Activated CD8-positive, alpha-beta memory T cell treated with anti-CD3 and anti-CD28 coated beads, Interleukin-2, amount 10 ng/mL, durations not matched to agents 7 days and 5 days (primary cell): ENCODE measurements at regions not wholly inside any gene's neighbourhood (a gene's known extent, or its start where the extent isn't known, plus 50 kb on each side); places are given as distances from the start of the nearest gene placed in this dataset.

ENCODE experiments used
- ATAC-seq: fragments of 150-1000 bp; cut with Tn5 transposase; one replicate; pipeline ENCODE4 v1.10.0; 2021; ENCODE audit warnings: moderate library complexity
- CTCF ChIA-PET: fragments of 350-600 bp; sonication (Branson Sonifier 250); formaldehyde crosslinking; loops from one replicate; lab custom pipeline; 2021; ENCODE audit warnings: antibody characterized with exemption; lab: Charles Lee
- DNase-seq: peaks from one replicate; pipeline ENCODE4 v3.0.0-alpha.2; 2020
- H3K27ac Mint-ChIP-seq: one replicate; pipeline ENCODE4 v1.8.0; 2021; ENCODE audit warnings: mild to moderate bottlenecking, mixed read lengths
- H3K27me3 Mint-ChIP-seq: one replicate; pipeline ENCODE4 v1.8.0; 2021; ENCODE audit warnings: mixed read lengths
- H3K36me3 Mint-ChIP-seq: one replicate; pipeline ENCODE4 v1.8.0; 2021; ENCODE audit warnings: mild to moderate bottlenecking, mixed read lengths
- H3K4me1 Mint-ChIP-seq: one replicate; pipeline ENCODE4 v1.8.0; 2021; ENCODE audit warnings: mixed read lengths
- H3K4me3 Mint-ChIP-seq: one replicate; pipeline ENCODE4 v1.8.0; 2021; ENCODE audit warnings: mild to moderate bottlenecking, moderate library complexity, mixed read lengths
- H3K9me3 Mint-ChIP-seq: one replicate; pipeline ENCODE4 v1.8.0; 2022; ENCODE audit warnings: low read depth, mixed read lengths

DNA sequence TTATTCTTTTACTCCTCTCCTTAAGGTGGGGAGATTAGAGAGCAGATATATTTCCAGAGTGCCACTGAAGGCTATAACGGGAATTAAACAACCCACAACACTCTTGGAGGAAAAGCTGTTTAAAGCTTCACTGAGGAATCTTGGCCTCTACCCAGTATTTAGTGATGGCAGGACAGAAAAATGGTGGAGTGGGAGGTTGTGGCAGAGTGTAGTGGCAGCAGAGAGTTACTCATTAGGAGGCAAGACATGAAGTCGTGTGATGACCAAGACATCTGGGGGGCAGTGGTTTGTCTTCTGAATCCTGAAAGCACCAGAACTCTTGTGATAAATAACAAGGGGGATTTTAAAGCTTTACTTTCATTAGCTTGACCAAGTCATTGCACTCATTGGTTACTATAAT is 563.5 kb upstream of the SLITRK5 start:
- H3K9me3 Mint-ChIP-seq: peaks cover 3% of the 10 kb centered on the region
- no peak overlapping the region for H3K4me3 Mint-ChIP-seq
- no peak for ATAC-seq
- no peaks in the 10 kb centered on the region for H3K4me1 Mint-ChIP-seq
- H3K27me3 Mint-ChIP-seq: no peaks in the 10 kb centered on the region
- no peak for DNase-seq
- CTCF ChIA-PET: no interaction called here
- H3K36me3 Mint-ChIP-seq: no peaks in the 10 kb centered on the region
- H3K27ac Mint-ChIP-seq: no peak overlapping the region

DNA sequence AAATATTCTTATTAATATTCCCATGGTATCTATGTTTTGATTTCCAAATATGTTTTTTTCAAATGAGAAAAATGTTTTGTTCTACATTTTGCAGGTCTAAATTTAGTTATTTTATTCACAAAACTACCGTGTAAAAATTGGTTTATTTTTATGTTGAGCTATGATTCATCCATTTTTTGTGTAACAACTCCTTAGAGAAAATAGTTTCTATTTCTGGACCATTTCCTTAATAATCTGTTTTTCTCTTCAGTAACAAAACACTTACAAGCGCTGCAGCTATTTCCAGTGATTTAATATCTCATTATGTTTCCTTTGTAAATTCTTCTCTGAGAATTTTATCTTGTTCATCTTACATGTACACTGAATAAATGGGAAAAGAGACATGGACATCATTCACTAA is 550.7 kb upstream of the SLITRK5 start:
- Mint-ChIP-seq H3K27me3 (no peaks in the 10 kb centered on the region), H3K27ac (no peak overlapping the region), H3K4me1 (no peaks in the 10 kb centered on the region), H3K9me3 (peaks cover 4% of the 10 kb centered on the region), H3K4me3 (no peak overlapping the region), H3K36me3 (no peaks in the 10 kb centered on the region)
- DNase-seq: no peak
- ATAC-seq: no peak
- CTCF ChIA-PET: no interaction called here

DNA sequence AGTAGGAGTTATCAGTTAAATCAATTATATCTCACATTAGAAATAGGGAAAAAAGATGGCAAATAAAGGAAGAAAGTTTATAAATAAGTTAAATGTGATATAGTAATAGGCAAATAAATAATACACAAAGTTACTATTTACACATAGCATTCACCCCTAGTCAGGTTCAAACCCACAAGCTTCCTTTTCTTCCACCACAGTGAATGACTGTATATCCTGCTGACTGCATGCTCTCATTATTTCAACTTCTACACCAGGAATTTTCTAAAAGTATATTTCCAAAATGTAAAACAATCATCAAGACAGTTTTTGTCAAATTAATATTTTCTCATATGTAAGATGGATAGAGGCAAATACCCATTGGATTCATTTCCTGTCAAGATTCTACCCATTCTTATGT is 548.6 kb upstream of the SLITRK5 start:
- H3K36me3 Mint-ChIP-seq: no peaks in the 10 kb centered on the region
- ATAC-seq: no peak
- DNase-seq: no peak
- peaks cover 6% of the 10 kb centered on the region for H3K9me3 Mint-ChIP-seq
- H3K4me1 Mint-ChIP-seq: no peaks in the 10 kb centered on the region
- CTCF ChIA-PET: no interaction called here
- H3K4me3 Mint-ChIP-seq: no peak overlapping the region
- H3K27me3 Mint-ChIP-seq: no peaks in the 10 kb centered on the region
- H3K27ac Mint-ChIP-seq: no peak overlapping the region

DNA sequence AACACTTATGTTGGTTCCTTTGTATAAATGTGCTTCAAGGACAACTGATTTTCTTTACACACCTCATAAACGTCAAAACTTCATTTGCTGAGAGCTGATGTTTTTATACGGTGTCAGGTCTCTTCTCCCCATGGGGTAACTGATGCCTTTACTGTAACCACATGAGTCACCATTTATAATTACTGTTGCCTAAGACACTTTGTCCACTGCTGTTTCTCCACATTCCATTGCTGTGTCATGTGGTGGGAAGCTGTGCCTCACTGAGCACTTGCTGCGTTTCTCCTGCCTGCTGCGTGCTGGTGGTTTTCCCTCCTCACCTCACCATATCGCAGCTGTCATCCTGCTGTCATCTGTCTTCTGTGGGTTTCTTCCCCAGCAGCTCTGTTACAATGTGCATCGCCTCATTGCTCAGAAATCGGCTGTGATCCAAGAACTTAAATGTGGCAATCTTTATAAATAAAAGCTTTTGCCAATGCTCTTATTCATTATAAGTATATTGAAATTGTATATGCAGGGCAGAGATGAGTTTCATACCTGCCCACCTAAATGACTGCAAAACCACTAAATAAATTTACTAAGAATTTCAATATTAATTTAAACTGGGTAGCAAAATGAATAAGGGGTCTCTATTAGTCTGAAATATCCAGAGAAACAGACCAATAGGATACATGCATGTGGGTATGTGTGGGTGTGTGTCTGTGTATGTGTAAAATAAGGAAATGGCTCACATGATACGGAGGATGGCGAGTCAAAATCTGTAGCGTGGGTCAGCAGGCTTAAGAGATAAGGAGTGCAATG is 547.0 kb upstream of the SLITRK5 start:
- Mint-ChIP-seq H3K4me1 (no peaks in the 10 kb centered on the region), H3K27ac (no peak overlapping the region), H3K36me3 (no peaks in the 10 kb centered on the region), H3K27me3 (no peaks in the 10 kb centered on the region), H3K9me3 (peaks cover 3% of the 10 kb centered on the region), H3K4me3 (no peak overlapping the region)
- DNase-seq (no peak), ATAC-seq (no peak)
- CTCF ChIA-PET: no interaction called here

DNA sequence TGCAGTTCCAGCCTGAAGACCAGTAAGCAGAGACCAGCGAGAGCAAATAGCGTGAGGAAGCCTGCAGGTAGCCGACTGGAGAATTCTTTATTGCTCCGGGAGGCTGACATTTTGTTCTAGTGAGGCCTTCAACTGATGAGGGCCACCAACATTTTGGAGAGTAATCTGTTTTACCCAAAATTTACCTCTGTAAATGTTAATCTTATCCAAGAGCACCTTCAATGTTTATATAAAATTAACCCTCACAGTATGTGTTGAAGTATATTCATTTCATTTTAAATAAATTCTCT is 546.4 kb upstream of the SLITRK5 start:
- no peak for DNase-seq
- CTCF ChIA-PET: no interaction called here
- Mint-ChIP-seq H3K27ac (no peak overlapping the region), H3K4me1 (no peaks in the 10 kb centered on the region), H3K4me3 (no peak overlapping the region), H3K27me3 (no peaks in the 10 kb centered on the region), H3K9me3 (peaks cover 6% of the 10 kb centered on the region), H3K36me3 (no peaks in the 10 kb centered on the region)
- no peak for ATAC-seq

DNA sequence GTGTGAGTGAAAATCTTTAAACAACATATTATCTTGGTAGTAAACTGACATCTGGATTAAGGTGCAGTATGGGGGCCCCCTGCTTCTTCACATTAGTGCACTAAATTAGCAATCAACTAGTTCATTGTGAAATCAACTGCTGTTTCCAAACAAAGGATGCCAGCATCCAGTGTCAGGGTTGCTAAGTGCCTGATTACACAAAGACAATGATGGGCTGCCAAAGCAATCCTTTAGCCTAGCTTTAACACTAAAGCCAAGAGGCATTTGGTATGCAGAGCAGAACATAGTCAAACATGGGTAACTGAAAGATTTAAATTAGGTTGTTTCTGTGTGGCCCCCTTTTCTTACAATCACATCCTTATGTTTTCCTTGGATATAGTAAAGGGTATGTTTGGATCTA is 543.1 kb upstream of the SLITRK5 start:
- H3K4me1 Mint-ChIP-seq: no peaks in the 10 kb centered on the region
- H3K36me3 Mint-ChIP-seq: no peaks in the 10 kb centered on the region
- peaks cover 7% of the 10 kb centered on the region for H3K9me3 Mint-ChIP-seq
- no peak overlapping the region for H3K27ac Mint-ChIP-seq
- no peaks in the 10 kb centered on the region for H3K27me3 Mint-ChIP-seq
- DNase-seq: no peak
- CTCF ChIA-PET: no interaction called here
- H3K4me3 Mint-ChIP-seq: no peak overlapping the region
- ATAC-seq: no peak

DNA sequence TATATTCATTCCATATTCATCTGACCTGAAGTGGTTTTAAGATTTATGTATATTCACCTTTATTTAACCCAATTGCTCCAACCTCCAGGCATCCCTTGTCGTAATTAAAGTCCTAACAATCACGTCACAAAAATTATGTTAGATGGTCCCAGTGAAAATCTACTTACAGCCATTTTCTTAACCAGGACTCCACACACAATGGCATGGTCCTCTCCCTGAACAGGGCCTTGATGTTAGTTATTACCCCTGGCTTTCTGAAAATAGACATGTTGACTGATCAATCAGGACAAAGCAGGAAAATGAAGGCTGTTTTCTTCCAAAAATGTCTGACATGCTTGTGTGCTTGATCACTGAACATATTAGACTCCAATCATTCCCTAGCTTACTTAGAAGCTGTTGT is 542.7 kb upstream of the SLITRK5 start:
- no peak overlapping the region for H3K27ac Mint-ChIP-seq
- peaks cover 7% of the 10 kb centered on the region for H3K9me3 Mint-ChIP-seq

DNA sequence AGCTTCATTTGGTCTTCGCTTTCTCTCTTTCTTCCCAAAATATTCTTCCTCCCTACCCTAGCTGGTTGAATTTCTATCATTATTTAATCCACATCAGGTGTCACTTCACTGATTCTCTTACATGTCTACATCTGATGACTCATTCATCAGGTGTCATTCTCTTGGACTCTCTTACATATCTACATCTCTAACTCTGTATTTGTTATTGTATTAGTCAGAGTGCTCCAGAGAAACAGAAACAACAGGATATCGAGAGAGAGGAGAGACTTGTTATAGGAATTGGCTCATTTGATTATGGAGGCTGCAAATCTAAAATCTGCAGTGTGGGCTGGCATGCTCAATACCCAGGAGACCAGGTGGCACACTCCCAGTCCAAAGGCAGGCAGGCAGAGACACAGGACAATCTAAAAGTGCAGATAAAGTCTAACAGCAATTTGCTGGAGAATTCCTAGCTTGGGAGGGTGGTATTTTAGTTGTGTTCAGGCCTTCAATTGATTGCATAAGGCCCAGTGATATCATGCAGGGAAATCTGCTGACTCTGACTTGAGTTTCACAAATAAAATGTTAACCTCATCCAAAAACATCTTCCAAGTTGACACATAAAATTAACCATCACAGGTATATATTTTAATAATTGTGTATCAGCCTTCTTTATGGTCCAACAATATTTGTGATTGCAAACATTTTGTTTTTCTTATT is 541.4 kb upstream of the SLITRK5 start:
- Mint-ChIP-seq H3K9me3 (peaks cover 5% of the 10 kb centered on the region), H3K27ac (no peak overlapping the region), H3K27me3 (no peaks in the 10 kb centered on the region), H3K4me3 (no peak overlapping the region), H3K36me3 (no peaks in the 10 kb centered on the region), H3K4me1 (no peaks in the 10 kb centered on the region)
- DNase-seq (no peak), ATAC-seq (no peak)
- CTCF ChIA-PET: no interaction called here

More for the DNA sequence above, 542.7 kb upstream of the SLITRK5 start:
- no peaks in the 10 kb centered on the region for H3K36me3 Mint-ChIP-seq
- CTCF ChIA-PET: no interaction called here
- H3K27me3 Mint-ChIP-seq: no peaks in the 10 kb centered on the region
- no peak for ATAC-seq
- no peak for DNase-seq
- H3K4me3 Mint-ChIP-seq: no peak overlapping the region
- H3K4me1 Mint-ChIP-seq: no peaks in the 10 kb centered on the region

DNA sequence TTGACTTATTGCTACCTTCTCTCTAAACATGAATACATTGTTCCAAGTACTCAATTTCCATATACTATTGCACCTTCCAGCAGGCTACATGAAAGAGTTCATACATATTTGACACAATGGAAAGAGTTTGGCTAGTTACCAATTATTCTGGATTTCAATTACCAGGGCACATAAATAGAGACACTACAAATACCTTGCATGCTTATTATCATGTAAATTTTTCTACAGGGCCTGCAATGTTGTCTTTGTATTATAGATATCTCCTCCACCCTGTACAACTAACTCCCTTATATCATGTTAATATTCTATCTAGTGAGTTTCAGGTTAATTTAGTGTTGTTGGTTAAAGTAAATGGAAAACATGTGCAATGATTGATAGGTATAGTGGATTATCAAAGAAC is 540.7 kb upstream of the SLITRK5 start:
- no peak for ATAC-seq
- no peak overlapping the region for H3K4me3 Mint-ChIP-seq
- peaks cover 5% of the 10 kb centered on the region for H3K9me3 Mint-ChIP-seq
- CTCF ChIA-PET: no interaction called here
- H3K36me3 Mint-ChIP-seq: no peaks in the 10 kb centered on the region
- H3K4me1 Mint-ChIP-seq: no peaks in the 10 kb centered on the region
- no peak overlapping the region for H3K27ac Mint-ChIP-seq
- no peak for DNase-seq
- no peaks in the 10 kb centered on the region for H3K27me3 Mint-ChIP-seq

DNA sequence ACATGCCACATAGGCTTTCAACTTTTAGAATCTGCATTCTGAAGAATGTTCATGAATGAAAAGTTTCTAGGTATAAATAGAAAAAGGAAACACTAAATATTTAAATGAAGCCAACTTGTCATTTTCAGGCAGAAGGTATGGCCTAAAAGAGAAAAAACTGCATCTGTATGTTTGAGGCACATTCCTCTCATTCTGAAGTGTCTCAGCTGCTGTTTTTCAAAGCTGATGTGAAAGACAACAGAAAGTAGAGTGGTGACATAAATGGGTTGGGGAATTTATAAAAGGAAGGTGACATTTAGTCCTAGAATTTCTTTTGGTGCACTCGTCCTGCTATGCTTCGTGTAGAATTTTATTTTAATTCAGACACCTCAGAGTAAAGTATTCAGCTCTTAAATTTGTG is 539.6 kb upstream of the SLITRK5 start:
- H3K36me3 Mint-ChIP-seq: no peaks in the 10 kb centered on the region
- H3K4me3 Mint-ChIP-seq: no peak overlapping the region
- no peaks in the 10 kb centered on the region for H3K27me3 Mint-ChIP-seq
- DNase-seq (no peak), ATAC-seq (no peak)
- peaks cover 7% of the 10 kb centered on the region for H3K9me3 Mint-ChIP-seq
- CTCF ChIA-PET: no interaction called here
- no peaks in the 10 kb centered on the region for H3K4me1 Mint-ChIP-seq
- no peak overlapping the region for H3K27ac Mint-ChIP-seq

DNA sequence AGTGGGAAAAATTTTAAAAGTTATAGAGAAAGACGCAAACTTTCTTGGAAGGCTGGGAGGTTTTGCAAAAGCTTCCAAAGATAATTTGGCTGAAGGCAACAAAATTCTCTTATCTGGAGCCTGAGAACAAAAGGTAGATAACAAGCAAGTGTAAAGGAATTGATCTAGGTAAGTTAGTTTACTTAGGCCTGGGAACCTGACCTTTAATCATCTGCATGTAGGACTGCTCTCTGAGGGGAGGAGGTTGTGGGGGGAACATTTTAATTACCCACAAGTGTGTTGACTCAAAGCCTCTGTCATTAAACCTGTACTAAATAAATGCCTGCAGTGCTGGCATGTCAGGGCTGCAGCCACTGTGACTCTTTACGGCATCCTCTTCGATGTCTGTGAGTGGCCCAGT is 532.3 kb upstream of the SLITRK5 start:
- no peak for ATAC-seq
- no peak for DNase-seq
- H3K9me3 Mint-ChIP-seq: peaks cover 5% of the 10 kb centered on the region
- no peak overlapping the region for H3K4me3 Mint-ChIP-seq
- CTCF ChIA-PET: no interaction called here
- H3K4me1 Mint-ChIP-seq: no peaks in the 10 kb centered on the region
- H3K36me3 Mint-ChIP-seq: no peaks in the 10 kb centered on the region
- H3K27me3 Mint-ChIP-seq: no peaks in the 10 kb centered on the region
- no peak overlapping the region for H3K27ac Mint-ChIP-seq

DNA sequence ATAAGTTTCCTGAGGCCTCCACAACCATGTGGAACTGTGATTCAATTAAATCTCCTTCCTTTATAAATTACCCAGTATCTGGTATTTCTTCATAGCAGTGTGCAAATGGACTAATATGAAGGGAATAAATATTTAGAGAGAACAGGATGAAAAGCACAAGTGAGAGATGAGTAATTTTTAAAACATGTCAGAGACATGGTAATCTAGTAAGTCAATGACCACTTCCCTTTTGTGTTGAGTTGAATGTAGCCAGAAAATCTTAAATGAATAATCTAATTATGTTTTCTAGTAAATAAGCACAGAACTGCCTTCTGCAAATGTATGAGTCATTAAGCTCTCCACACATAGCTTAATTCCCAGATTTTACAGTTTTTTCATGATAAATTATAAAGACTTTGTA is 524.1 kb upstream of the SLITRK5 start:
- H3K27ac Mint-ChIP-seq: no peak overlapping the region
- CTCF ChIA-PET: no interaction called here
- no peaks in the 10 kb centered on the region for H3K36me3 Mint-ChIP-seq
- no peak for DNase-seq
- no peaks in the 10 kb centered on the region for H3K4me1 Mint-ChIP-seq
- H3K27me3 Mint-ChIP-seq: no peaks in the 10 kb centered on the region
- peaks cover 9% of the 10 kb centered on the region for H3K9me3 Mint-ChIP-seq
- H3K4me3 Mint-ChIP-seq: no peak overlapping the region
- ATAC-seq: no peak

DNA sequence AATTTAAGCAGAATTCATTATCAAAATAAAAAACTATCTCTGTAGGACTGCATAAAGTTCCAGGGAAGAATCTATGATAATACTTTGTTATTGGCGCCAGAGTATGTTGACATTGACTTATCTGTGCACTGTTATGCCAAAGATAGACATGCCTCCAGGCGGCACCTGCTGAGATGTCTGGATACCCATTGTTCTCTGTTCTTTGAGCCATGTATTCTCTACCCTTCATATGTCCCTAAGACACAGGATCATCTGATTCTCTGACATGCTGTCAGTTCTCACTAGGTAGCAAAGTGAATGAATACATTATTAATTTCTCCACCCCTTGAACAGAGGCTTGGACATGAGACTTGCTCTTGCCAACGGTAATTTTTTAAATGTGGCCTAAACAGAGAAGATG is 517.8 kb upstream of the SLITRK5 start:
- H3K9me3 Mint-ChIP-seq: peaks cover 6% of the 10 kb centered on the region
- CTCF ChIA-PET: no interaction called here
- no peaks in the 10 kb centered on the region for H3K36me3 Mint-ChIP-seq
- H3K27ac Mint-ChIP-seq: no peak overlapping the region
- no peak overlapping the region for H3K4me3 Mint-ChIP-seq
- H3K27me3 Mint-ChIP-seq: no peaks in the 10 kb centered on the region
- ATAC-seq: no peak
- H3K4me1 Mint-ChIP-seq: no peaks in the 10 kb centered on the region
- no peak for DNase-seq

DNA sequence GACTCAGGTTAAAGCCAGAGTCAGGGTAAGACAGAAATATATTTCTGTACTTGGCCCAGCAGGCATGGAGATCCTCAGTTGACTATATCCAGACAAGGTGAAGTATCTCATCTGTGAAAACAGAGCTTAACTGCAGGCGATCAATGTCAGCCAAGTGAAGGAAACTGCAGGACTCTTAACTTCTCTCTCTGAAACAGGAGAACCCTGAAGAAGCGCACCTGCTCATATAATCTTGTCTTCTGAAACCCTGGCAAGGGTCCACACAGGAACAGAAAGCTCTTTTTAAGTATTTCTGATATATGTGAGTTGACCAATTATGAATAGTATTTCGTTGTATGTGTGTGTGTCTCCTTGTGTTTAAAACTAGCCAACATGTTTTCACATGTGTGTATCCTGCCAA is 504.8 kb upstream of the SLITRK5 start:
- ATAC-seq: no peak
- Mint-ChIP-seq H3K4me3 (no peak overlapping the region), H3K36me3 (no peaks in the 10 kb centered on the region), H3K4me1 (no peaks in the 10 kb centered on the region), H3K27me3 (no peaks in the 10 kb centered on the region), H3K9me3 (peaks cover 8% of the 10 kb centered on the region), H3K27ac (no peak overlapping the region)
- CTCF ChIA-PET: no interaction called here
- no peak for DNase-seq
